GM18907 (cell line): ENCODE measurements at regions not wholly inside any gene's neighbourhood (a gene's known extent, or its start where the extent isn't known, plus 50 kb on each side); places are given as distances from the start of the nearest gene placed in this dataset.

ENCODE experiments used
- ATAC-seq: cut with Tn5 transposase; IDR thresholded peaks from one replicate; pipeline ENCODE4 v1.9.1; 2021; ENCODE audit warnings: mild to moderate bottlenecking, moderate library complexity; ENCODE audit not compliant: unreplicated experiment

DNA sequence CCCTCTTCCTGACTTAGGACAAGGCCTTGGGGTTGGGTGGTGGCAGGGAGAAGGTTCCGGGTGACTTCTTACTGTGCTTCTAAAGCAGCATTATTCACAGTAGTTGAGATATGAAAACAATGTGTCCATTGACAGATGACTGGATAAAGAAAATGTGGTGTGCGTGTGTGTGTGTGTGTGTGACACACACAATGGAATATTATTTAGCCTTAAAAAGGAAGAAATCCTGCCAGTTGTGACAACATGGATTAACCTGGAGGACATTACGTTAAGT lies 128.1 kb upstream of the RASGRP1 start:
- no peak for ATAC-seq

DNA sequence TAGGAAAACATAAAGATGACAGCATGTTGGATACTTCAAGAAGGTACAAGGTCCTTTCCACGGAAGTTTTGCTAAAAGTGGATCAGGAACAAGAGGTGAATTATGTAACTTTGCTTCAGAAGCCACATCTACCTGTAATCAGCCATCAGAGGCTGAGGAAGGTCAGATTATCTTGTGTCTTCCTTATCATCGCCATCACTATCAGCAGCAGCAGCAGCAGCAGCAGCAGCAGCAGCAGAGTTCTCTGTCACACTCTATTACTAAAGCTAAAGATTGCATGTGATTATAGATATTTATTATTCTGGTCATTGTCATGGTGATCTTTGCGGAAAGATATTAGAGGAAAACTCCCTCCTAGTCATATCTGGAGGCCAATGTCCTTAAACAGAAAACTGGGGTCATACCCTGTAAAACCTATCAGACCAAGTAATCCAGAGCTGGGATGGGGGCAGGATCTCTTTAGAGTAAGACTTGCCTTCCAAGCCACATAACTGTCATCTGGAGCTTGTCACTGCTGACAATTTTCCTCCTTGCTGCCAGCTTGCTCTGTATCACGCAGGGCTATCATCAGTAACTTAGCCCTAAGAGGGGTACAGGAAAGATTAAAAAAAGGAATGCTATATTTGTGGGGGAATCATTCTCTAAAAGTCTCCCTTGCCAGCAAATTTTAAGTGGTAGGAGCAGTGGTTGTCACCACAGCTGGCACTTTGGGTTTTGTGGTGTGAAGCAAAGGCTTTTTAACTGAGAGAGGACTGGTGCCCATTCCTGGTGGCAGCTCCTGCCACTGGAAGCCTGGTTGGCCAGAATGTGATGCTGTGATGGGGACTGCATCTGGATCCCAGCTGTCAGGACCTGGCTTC lies 130.9 kb upstream of the RASGRP1 start:
- ATAC-seq: no peak

DNA sequence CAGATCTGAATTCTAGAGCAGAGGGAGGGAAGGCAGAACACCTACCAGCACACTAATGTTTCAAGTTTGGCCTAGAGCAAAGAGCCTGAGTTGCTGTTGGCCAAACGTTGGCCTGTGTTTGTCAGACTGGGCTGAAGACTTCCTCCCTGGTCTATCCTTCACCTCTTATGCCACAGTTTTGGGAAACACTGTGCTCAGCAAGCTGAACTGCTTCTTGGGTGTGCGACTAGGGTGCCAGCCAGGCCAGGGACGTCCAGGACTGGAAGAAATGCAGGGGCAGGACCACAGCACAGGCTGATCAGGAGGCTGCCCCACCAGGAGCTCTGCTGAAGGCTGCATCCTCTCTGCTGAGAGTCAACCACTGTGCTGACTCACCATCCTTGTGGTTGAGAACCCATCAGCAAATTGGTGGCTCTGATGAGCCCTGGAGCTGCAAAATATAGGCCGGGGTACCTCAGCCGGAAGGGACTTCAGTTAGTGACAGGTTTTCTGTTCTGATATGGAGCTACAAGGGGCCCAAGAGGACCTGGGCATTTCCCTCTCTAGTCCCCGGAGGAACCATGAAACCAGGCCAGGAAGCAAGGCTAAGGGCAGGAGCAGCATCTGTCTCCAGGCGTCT lies 131.6 kb upstream of the RASGRP1 start:
- ATAC-seq: peak; percentile 84

DNA sequence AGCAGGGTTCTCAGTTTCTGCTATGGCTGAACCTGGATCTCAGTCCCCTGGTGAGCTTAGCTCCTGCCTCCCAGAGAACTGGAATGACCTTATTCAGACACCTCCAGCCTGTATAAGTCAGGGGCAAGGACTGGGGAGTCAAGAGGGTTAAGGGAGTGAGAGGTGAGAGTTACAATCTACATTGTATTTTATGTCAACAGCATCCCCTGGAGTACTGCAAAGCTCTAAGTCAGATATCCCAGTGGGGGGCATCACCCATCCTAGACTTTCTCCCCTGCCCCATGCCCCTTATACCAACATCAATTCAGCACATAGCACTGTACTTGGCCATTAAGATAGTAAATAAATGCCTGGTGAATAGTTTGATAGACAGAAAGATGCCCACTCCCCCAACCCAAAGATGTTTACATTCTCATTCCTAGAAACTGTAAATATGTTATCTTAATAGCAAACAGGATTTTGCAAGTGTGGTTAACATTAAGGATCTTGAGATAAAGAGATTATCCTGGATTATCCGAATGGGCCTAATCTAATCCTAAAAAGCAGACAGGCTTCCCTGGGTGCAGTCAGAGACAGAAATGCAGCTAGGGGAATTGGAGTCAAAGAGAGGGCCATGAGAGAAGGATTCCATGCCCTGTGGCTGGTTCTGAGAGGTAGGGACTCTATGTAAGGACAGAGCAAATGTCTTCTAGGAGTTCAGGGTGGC lies 132.3 kb upstream of the RASGRP1 start:
- ATAC-seq: no peak

DNA sequence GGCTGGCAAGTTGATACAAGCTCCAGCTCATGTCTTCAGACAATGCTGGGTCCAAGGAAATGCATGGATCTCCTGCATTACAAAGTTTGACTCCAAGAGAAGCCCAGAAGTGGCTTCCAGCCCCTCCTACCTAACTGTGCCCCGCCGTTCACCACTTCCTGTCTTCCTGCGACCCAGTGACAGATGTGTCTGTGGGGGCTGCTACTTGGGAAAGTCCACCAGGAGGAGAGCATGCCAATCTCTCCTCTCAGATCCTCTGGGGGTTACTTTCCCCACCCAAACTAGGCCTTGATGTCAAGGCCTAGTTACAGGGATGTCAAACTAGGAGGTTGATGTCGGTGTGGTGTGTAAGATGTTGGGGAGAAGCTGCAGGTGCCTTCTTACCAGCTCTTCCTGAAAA lies 133.6 kb upstream of the RASGRP1 start:
- no peak for ATAC-seq

DNA sequence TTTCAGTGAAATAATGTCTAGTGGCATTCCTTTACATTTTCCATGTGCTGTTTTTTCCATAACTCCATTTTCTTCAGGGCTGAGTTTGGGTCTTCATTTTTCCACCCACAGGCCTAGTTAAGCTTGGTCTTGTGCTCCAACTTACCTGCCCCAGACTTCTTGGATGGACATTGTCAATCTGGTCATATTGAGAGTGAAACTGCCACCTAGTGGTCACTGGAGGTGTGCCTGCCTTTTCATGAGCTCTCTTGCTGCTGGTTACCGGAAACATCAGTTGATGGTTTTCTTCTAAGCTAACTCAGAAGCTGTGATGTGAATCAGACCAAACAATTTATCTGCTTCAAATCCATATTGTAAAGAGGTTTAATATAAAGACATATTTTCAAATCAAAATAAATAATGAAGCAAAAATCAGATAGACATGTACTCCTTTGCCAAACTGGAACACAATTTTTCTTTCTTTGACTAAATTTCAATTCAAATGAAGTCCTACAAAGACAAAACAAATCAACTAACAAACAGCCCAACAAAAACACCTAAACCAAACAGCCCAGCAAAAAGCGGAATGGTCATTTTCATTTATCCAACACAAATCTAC lies 135.1 kb upstream of the RASGRP1 start:
- ATAC-seq: peak; percentile 54

DNA sequence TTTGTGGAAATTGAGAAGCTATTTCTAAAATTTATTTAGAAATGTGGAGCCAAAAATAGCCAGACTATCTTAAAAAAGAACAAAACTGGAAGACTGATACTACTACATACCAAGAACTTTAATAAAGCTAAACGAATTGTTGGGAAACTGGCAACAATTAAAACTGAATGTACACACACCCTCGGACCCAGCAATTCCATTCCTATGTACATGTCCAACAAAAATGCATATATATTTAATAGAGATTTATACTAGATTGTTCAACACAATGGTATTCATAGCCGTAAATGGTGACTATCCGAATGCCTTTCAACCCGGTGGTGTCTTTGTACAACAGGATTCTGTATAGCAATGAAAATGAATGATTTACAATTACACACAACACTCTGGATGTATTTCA lies 136.5 kb upstream of the RASGRP1 start:
- ATAC-seq: no peak

DNA sequence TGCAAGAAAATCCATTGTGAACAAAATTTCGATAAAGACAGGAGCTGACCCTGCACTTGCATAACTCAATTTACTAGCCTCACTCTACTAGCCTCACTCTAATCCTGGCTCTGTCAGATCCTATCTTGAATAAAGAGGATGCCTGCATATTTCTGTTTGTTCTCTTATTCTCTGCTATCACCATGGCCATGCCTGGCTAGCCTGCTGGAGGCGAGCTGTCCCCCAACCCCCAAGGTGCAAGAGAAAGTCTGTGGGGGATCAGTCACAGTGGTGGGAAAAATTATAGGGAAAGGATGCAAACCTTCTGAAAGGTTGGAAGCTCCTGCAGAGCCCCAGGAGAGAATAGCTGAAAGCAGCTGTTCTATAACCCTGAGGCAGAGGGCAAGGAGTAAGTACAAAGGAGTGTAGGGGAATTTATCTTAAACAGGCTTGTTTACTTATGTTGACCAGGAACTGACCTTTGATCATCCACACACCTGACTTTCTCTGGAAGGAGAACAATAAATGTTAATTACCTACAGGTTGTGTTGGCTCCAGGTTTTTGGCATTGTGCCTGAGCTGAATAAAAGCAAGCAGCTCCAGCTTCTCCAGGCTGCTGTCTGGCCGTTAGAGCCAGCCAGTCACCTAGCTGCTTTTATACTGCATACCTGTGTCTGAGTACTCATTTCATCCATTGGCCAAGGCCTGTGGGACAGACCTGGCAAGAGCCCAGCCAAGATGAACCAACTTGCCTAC lies 137.7 kb upstream of the RASGRP1 start:
- ATAC-seq: no peak

DNA sequence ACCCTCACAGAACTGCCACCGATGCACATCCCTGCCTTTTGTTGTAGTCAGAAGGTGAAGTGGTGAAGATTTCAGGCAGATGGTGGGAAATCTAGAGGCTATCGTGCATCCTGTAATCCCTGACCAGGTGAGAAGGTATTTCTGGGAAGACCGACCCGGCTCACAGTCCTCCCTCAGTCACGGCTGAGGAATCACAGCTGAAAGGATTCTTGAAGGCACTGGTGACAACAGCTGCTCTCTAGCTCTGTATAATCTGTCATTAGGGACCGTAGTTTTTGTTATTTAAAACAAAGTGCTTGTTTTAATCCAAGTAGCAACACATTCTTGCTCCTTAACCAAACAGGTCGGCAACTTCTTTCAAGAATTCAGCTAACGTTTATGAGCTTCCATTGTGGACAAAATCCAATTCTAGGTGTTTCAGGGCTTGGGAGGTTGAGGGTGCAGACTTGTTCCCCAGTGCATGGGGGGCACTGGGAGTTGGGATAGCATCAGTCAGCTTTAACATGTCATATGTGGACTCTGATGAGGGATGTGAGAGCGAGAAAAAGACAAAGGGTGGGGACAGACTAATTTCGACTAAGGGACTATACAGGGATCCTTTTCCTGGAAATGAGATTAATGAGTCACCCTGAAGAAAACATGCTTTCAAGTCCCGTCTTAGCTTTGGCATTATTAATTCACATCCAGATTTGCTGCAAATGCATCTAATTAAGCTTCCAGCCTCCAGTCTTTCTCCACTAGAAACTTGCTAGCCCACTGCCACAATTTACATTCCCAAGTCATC lies 141.0 kb upstream of the RASGRP1 start:
- ATAC-seq: no peak

DNA sequence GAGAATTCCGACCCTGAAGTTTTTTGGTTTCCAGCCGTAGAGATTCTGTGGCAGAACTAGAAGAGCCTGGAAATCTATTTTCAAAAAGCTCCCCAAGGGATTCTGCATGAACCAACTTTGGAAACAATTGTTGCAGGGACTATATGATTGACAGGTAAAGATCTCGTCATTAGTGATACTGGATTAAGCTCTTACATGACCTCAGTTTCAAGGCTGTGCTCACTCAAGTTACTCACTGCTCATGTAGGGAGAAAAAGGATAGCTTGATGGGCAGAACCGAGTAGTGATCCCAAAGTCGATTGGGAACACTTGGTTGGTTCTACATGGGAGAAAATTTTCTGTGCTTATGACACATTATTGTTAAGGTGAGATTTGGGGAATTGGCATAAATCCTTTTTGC lies 142.3 kb upstream of the RASGRP1 start:
- no peak for ATAC-seq

DNA sequence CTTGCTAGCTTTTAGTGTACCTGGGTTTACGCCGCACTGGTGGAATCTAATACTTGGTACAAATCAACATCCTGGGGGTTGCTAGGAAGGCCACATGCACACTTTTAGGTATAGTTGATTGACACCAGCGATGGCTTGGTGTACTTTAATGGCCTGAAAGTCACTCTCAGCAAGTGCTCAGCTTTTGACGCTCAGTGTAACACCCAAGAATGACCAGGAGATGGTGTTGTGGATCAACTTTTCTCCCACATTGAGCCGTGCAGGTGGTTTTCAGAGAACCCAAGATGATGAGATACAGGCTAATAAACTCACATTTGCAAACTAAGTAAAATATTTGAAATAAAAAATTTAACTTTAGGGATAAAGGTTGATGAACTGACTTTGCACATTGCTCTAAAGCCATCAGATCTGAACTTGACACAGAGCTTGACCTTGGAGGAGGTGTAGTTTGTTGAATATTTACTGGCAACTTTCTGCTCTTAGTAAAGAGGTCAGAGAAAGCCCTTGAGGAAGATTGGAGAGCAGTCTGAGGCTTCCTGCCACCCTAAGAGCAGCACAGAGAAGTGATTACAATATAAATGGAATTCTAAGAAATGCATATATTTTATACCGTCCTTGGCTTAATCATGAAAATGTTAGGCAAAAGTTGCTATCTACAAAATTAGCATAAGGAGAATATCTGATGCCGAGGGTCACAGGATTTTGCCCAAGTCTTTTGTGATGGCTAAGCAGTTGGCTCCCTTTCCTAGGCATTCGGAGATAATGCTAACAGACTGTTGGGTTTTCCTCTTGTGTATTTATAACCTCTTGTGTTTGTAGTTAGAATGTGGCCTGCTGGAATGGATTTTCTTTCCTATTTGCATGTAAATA lies 143.4 kb upstream of the RASGRP1 start:
- ATAC-seq: peak; percentile 88

DNA sequence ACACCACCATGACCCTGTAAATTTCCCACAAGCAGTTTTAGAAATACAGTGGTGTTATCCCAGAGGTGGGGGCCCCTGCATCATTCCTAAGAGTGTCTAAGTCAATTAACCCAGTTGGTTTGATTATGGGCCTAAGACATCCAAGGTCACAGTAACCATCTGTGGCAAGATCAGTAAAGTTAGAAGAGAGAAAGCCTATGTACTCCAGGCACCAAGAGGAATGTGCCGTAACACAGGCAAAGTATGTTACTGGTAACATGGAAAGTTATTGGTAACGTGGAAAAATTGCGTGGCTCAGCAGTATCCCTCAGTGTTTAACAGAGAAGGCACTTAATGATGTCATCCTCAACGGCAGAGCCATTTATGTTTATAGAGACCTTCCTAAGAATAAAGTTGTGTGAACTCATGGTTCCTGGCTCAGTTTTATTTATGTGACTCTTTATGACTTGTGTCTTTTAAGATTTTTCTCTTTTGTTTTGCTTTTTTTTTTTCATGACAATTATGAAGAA lies 144.1 kb upstream of the RASGRP1 start:
- no peak for ATAC-seq

DNA sequence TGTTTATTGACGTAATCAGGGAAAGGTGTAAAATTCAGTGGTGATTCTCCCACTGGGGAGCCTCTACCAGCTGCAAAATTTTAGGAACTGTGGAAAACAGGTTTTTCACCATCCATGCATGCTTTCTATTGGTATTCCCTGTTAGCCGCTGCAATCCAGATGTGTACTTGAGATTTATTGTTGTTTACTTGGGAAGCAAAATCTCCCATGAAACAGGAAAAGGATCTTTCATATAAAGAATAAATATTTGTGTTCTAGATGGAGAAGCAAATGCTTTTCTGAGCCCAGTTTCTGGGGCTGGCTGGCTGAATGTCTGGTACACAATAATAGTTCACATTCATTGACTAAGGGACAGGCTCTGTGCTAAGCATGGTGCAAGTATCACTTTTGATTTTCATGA lies 144.6 kb upstream of the RASGRP1 start:
- ATAC-seq: no peak

DNA sequence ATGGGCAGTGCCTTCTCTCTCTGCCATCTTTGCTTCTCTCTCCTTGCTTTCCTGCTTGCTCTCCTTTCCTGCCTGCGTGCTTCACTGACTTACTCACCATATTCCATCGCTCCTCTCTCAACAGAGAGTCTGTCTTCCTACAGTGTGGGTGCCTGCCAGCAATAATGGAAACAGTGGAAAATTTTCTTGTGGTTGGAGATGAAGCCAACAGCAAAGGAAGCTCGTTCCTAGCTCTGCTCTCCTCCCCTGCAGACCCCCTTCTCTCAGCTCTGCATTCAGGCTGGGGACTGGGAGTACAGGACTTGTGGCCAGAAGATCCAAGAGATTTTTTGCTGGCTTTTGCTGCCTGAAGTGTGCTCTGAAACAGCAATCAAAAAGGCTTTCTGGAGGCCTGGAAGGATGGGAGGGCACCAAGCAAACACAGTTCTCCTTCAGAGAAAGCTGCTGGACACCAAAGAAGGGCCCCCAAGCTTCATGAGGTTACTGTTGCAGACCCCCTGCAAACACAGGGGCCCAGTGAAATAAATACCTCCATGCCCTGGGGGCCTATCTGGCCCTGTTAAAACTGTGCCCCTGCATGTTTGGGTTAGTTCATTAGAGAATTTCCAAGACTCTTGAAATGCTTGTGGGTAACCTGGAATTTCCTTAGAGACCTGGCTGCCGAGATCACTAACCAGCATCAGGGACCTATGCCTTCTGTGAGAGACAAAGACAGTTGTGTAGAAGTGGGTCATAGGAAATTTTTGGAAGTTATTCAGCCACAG lies 149.9 kb upstream of the RASGRP1 start:
- no peak for ATAC-seq

DNA sequence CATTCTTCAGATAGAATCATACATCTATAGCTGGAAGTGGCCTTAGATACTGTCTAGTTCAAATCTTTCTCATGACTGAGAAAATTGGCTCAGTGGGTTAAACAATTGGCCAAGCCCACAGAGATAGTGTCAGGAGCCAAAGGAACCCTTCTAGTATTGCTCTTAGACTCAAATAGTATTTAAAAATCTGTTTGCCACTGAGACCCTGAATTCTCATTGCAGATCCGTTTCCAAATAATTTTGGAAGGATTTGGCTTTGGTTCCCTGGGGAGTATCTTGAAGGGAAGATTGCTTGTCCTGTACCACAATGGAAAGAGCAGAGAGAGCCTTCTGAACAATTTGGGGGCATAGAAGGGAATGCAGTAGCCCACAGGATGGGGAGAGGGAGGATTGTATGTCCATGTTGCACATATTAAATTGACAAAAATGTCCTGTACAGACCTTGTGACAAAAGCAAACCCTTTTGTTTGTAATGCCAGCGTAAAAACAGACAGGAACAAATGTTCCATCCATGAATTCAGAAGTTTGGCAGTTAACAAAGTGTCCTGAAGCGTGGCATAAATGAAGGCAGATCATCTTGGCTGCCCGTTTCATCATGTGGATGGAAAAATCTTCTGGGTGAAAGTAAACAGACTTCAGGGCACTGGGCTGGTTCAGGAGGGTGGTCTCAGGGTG lies 156.4 kb upstream of the RASGRP1 start:
- ATAC-seq: no peak

DNA sequence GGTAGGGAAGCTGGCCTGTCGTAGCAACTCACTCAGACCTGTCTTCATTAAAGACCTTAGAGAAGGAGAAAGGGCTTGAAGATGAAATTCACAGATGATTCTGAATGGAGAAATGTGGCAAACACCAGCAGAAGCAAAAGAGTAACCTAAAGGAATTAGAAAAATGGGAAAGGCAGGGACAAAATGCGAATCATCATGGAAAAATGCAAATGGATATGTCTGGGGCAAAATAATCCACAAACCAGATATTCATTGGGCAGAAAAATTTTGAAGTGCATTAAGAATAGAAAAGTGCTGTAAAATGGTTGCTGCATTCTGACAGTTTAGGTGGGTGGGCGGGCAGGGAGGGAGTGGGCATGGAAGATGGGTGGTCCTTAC lies 156.9 kb upstream of the RASGRP1 start:
- ATAC-seq: no peak

DNA sequence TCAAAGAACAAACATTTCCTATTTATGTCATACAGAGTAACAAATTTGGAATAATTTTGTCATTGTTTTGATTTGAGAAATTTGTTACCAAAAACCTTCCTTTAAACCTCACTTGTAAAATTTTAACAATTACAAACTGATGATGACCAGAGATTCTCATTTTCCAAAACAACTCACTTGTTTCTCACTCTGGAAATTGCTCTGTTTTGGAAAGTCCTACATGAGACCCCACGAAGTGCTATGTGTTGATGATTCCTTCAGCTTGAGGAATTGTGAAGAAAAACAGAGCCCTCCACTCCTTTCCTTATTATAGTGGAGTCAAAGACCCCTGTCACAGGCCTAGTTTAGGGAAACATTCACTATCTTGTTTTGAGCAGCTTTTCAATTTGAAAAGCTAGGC lies 157.6 kb upstream of the RASGRP1 start:
- no peak for ATAC-seq

DNA sequence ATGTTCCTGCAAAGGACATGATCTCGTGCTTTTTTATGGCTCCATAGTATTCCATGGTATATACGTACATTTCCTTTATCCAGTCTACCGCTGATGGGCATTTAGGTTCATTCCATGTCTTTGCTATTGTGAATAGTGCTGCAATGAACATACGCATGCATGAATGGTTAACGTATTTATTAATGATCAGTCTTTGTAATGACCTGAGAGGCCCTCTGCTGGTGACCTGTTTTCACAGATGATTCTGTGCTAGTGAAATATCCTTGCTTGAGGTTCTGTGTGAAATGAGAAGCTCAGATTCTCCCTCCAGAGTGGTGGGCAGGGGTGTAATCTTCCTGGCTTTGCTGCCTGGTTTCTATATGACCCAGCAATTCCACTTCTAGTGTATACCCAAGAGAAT lies 160.2 kb upstream of the RASGRP1 start:
- no peak for ATAC-seq
